DND-41 (cell line): ENCODE measurements at regions not wholly inside any gene's neighbourhood (a gene's known extent, or its start where the extent isn't known, plus 50 kb on each side); places are given as distances from the start of the nearest gene placed in this dataset.

Source experiments
- ATAC-seq: fragments of 200-7000 bp; cut with Tn5 transposase; 3 replicates; pipeline ENCODE4 v1.9.1; 2021; ENCODE audit warnings: low read depth; ENCODE audit not compliant: insufficient read depth
- DNase-seq: peaks from one replicate; pipeline ENCODE4 v3.0.0-alpha.2; 2020
- H2AFZ ChIP-seq: 2 replicates; pipeline ENCODE4 v1.6.0; 2012; ENCODE audit warnings: low read depth, low read length
- H3K27ac ChIP-seq: 2 replicates; pipeline ENCODE4 v1.5.1; 2012; ENCODE audit warnings: low read length, inconsistent platforms
- H3K27me3 ChIP-seq: fragments of 200-600 bp; sonication (generic); 2 replicates; pipeline ENCODE4 v1.6.0; 2012; ENCODE audit warnings: low read length, mild to moderate bottlenecking, inconsistent platforms; ENCODE audit not compliant: insufficient read depth, poor library complexity
- H3K36me3 ChIP-seq: 2 replicates; pipeline ENCODE4 v1.5.1; 2012; ENCODE audit warnings: low read length, inconsistent platforms; ENCODE audit not compliant: insufficient read depth
- H3K4me1 ChIP-seq: 2 replicates; pipeline ENCODE4 v1.5.1; 2012; ENCODE audit warnings: mild to moderate bottlenecking, low read length; ENCODE audit not compliant: insufficient read depth
- H3K4me2 ChIP-seq: 2 replicates; pipeline ENCODE4 v1.6.0; 2012; ENCODE audit warnings: mild to moderate bottlenecking, moderate library complexity, low read length, inconsistent platforms; ENCODE audit not compliant: insufficient read depth
- H3K4me3 ChIP-seq, 2 experiments: fragments of 200-600 bp in 1 of 2; shearing (Covaris generic) in 1 of 2; 2 replicates each; pipeline ENCODE4 v1.5.1; 2012 to 2016; ENCODE audit warnings: inconsistent platforms in 2 of 2, low read length in 2 of 2, mild to moderate bottlenecking in 2 of 2, low read depth in 1 of 2, moderate library complexity in 1 of 2
- H3K79me2 ChIP-seq: 2 replicates; pipeline ENCODE4 v1.6.0; 2012; ENCODE audit warnings: low read length, inconsistent platforms; ENCODE audit not compliant: insufficient read depth
- H3K9ac ChIP-seq: 2 replicates; pipeline ENCODE4 v1.6.0; 2012; ENCODE audit warnings: low read depth, mild to moderate bottlenecking, inconsistent platforms, low read length, moderate library complexity
- H3K9me3 ChIP-seq: 2 replicates; pipeline ENCODE4 v1.5.1; 2012; ENCODE audit warnings: low read length, moderate library complexity, mild to moderate bottlenecking, inconsistent platforms; ENCODE audit not compliant: insufficient read depth, severe bottlenecking
- H4K20me1 ChIP-seq: 2 replicates; pipeline ENCODE4 v1.6.0; 2012; ENCODE audit warnings: low read length; ENCODE audit not compliant: insufficient read depth
- CTCF ChIP-seq: IDR thresholded peaks from 2 replicates; pipeline ENCODE4 v1.5.1; 2012; ENCODE audit warnings: borderline replicate concordance, low read length, moderate library complexity, mild to moderate bottlenecking; ENCODE audit not compliant: poor library complexity, severe bottlenecking; ENCODE audit errors: extremely low read depth
- EZH2 ChIP-seq: IDR thresholded peaks from 3 replicates; pipeline ENCODE4 v1.6.1; 2012; ENCODE audit warnings: borderline replicate concordance, low read depth, mild to moderate bottlenecking, moderate library complexity, low read length, inconsistent platforms; ENCODE audit not compliant: severe bottlenecking

DNA sequence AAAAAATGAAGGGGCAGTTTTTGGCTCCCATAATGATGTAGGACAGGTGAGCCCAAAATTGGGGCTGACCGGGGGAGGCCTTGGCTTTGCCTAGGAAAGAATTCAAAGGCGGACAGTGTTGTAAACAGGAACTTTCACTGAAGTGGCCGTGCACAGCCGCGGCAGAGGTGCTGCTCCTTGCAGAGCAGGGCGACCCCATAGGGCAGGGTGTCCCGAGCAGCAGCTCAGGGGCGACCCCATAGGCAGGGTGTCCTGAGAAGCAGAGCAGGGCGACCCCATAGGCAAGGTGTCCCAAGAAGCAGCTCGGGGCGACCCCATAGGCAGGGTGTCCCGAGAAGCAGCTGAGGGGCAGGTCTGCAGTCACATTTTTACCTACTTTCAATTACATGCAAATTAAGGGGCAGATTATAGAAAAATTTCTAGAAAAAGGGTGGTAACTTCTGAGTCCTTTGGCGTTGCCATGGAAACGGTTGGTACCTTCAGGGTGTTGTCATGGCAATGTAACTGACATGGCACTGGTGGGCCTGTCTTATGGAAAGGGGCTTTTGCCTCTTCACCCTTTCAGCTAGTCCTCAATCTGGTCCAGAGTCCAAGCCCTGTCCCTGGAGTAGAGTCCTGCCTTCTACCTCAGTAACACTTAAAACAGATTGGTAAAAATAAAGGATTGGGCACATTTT is 134.5 kb downstream of the FBXO15 start:
- DNase-seq (no peak), ATAC-seq (no peak)
- H2AFZ ChIP-seq = no peak overlapping the region
- H4K20me1 ChIP-seq = no peaks in the 10 kb centered on the region
- H3K27me3 ChIP-seq = no peaks in the 10 kb centered on the region
- H3K9me3 ChIP-seq = no peaks in the 10 kb centered on the region
- no peaks in the 10 kb centered on the region for H3K4me1 ChIP-seq
- no peak overlapping the region for H3K27ac ChIP-seq
- no peak overlapping the region for H3K4me2 ChIP-seq
- H3K9ac ChIP-seq = no peak overlapping the region
- TF ChIP-seq CTCF (no peak), EZH2 (no peak)
- H3K4me3 ChIP-seq = no peak overlapping the region
- H3K79me2 ChIP-seq = no peaks in the 10 kb centered on the region
- no peaks in the 10 kb centered on the region for H3K36me3 ChIP-seq

- Histone ChIP-seq H3K79me2 (no peaks in the 10 kb centered on the region), H3K9me3 (no peaks in the 10 kb centered on the region), H4K20me1 (no peaks in the 10 kb centered on the region), H3K27ac (no peak overlapping the region), H2AFZ (no peak overlapping the region), H3K4me1 (no peaks in the 10 kb centered on the region), H3K27me3 (no peaks in the 10 kb centered on the region), H3K4me3 (no peak overlapping the region), H3K36me3 (no peaks in the 10 kb centered on the region), H3K9ac (no peak overlapping the region), H3K4me2 (no peak overlapping the region)
- ATAC-seq (no peak), DNase-seq (no peak)
- no peak for TF ChIP-seq EZH2
- TF ChIP-seq CTCF = no peak
Observed at GRCh38 chr18:74006143-74006542, 141.5 kb downstream of the FBXO15 start.

GRCh38 chr18:74005320-74006109 is 142.1 kb downstream of the FBXO15 start:
- no peak for TF ChIP-seq EZH2
- no peak for TF ChIP-seq CTCF
- no peaks in the 10 kb centered on the region for H3K36me3 ChIP-seq
- H2AFZ ChIP-seq = no peak overlapping the region
- no peak overlapping the region for H3K4me3 ChIP-seq
- no peak overlapping the region for H3K9ac ChIP-seq
- ATAC-seq (0 out of 3 replicates have a peak, but pooled peaks have one; percentile 27), DNase-seq (no peak)
- H3K79me2 ChIP-seq = no peaks in the 10 kb centered on the region
- H4K20me1 ChIP-seq = no peaks in the 10 kb centered on the region
- no peaks in the 10 kb centered on the region for H3K27me3 ChIP-seq
- H3K9me3 ChIP-seq = no peaks in the 10 kb centered on the region
- no peaks in the 10 kb centered on the region for H3K4me1 ChIP-seq
- no peak overlapping the region for H3K27ac ChIP-seq
- no peak overlapping the region for H3K4me2 ChIP-seq
